GM21723 (cell line): ENCODE measurements at regions not wholly inside any gene's neighbourhood (a gene's known extent, or its start where the extent isn't known, plus 50 kb on each side); places are given as distances from the start of the nearest gene placed in this dataset.

Experiments
- ATAC-seq: cut with Tn5 transposase; IDR thresholded peaks from one replicate; pipeline ENCODE4 v1.9.1; 2021; ENCODE audit warnings: mild to moderate bottlenecking, moderate library complexity; ENCODE audit not compliant: unreplicated experiment

DNA sequence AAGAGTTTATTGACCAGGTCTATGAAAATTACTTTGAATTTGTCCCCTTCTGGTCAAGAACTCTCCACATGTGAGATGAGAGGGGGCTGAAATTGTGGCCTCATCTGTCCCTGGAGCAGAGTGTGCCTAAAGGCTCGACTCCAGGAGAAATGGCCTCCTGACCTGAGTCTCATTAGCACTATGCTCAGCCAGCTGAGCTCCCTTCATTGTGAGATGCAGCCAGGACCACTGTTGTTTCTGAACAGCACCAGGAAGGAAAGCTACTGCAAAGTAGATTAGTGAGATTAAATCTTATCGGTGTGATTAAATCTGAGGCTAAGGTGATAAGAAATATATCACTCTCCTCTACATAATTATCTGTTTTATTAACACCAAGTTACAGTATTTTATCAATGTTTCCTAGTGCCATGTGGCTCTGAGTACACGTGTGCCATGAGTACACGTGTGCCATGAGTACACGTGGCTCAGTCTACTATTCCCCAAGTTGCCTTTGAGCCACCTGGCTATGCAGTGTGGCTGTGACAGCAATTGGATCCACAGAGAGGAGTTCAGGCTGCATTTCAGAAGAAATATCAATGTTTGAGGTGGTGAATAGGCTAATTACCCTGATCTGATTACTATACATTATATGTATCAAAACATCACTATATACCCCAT, 126.9 kb downstream of the IPMK start:
- ATAC-seq: no peak

GRCh38 chr10:58140054-58140453, 127.6 kb downstream of the IPMK start:
- ATAC-seq: no peak

GRCh38 chr10:58137813-58138212, 129.9 kb downstream of the IPMK start:
- no peak for ATAC-seq

DNA sequence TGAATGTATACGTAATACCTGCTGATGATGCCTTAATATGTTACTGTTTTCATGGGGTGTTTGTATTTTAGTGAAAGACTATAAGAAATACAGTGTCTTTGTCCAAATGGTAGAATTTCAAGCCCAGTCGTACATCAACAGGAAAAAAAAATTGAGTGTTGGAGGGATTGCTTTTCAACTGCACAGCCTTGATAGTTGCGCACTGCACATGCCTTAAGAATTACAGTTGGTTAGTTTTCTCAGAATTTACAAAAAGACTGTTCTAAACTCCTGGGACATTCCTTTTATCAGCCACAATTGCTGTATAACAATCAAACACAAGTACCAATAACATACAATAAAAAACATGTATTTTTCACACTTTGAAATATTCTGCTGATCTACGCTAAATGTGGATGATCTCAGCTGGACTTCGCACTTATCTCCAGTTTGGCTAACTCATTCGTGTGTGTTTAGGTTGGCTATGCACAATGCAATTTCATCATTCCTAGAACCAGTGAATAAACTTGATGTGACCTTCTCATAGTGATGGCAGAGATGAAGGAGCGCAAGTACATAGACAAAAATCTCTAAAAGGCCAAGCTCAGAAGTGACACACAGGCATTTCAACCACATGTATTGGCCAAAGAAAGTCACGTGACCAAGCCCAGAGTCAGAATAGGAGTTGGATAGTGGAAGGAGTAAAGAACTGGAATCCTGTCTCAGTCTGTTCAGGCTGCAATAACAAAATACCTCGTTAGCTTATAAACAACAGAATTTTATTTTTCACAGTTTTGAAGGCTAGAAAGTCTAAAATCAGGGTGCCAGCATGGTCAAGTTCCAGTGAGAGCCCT, 152.3 kb downstream of the IPMK start:
- no peak for ATAC-seq

DNA sequence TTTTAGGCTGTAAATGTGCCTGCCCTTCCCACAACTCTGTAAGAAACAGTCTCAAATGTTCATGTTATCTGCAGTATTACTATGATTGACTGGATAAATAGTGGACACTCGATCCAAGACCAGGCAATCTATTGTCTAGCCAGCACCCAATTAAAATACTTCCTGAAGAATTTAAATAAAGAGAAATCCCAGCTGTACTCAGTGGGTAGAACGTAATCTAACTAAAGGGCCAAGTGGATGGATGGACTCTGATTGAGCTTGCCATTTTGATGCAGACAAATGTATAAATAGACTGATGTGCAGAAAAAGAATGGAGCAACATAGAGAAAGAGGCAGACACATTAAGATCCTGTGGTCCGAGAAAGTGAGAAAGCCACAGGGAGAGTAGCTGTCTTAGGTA, 158.0 kb downstream of the IPMK start:
- ATAC-seq: no peak

DNA sequence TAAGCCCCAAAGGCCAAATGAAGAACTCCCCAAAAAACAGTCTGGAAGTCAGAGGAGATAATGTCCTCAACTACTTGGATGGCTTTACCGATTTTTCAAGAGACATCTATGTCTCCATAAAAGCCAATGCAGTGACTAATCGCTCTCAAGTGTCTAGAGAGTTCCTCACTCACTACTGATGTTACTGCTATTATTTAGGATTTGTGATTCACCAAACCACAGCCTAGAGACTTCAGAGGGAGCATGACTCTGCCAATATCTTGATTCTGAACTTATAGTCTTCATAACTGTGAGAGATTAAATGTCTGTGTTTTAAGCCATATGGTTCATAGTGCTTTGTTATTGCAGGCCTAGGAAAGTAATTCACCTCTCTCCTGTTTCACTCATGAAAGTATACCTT, 160.2 kb downstream of the IPMK start:
- no peak for ATAC-seq

- no peak for ATAC-seq
Observed at GRCh38 chr10:58106211-58107035, 161.3 kb downstream of the IPMK start.

DNA sequence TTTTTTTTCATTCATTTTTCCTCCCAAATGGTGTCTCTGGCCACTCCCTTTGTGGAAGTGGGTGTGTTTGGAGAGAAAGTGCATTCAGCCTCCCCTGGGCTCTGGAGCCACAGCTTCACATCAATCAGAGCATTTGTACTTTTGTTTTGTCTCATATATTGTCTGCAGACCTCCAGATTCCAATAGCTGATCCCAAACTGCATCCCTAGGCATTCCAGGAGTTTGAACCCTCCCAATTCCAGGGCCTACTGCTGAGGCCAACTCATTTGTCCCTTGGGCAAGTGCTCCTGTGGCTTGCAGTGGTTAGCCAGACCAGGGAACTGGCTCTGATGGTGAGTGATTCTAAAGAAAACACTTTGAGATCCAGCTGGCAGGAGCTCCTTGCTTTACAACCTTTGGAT, 163.3 kb downstream of the IPMK start:
- ATAC-seq: no peak

GRCh38 chr10:58102897-58103296, 164.8 kb downstream of the IPMK start:
- no peak for ATAC-seq

DNA sequence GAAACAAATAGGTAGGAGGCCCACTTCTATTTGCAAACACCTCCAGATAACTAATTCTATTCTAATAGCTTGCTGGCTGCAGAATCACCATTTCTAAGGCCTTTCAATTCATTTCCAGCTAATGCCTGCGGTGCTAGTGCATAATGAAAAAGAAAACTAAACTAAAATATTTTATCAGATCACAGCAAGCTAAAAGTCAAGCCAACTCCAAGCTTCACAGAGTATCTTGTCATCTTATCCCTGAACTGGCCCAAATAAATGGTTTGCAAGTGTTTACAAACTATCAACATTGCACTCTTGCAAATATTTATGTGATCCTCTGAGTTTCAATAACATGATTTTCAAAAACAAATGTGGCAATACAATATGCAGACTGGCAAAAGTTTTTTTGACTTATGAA, 166.0 kb downstream of the IPMK start:
- ATAC-seq: no peak

GRCh38 chr10:58094985-58095718, 172.5 kb downstream of the IPMK start:
- no peak for ATAC-seq

DNA sequence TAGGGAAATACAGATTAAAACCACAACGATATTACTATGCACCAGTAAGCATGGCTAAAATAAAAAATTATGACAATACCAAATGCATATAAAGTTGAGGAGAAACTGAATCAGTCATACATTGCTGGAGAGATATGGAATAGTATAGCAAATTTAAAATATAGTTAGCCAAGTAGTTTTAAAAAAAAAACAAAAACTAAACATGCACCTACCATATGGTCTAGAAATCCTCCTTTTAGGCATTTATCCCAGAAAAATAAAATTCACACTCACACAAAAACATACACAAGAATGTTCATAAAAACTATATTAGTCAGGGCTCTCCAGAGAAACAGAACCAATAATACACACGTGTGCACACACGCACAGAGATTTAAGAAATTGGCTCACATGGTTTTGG, 175.8 kb downstream of the IPMK start:
- ATAC-seq: no peak

- no peak for ATAC-seq
Observed at GRCh38 chr10:58089739-58090138, 178.0 kb downstream of the IPMK start.

GRCh38 chr10:58087896-58088295, 179.8 kb downstream of the IPMK start:
- ATAC-seq: no peak

DNA sequence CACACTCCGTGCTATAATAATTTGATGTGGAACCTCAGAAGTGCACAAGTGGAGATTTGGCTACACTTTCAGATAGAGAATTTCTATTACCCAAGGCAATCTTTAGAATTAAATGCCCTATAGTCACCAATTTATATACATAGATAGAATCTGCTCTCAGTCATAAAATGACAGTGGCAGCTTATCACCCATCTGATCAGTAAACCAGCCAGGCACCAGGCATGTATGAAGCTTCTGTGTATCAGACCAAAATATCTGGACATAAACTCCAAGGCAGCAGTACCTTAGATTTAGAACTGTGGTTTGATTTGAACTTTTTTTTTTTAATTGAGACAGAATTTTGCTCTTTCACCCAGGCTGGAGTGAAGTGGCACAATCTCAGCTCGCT, 180.9 kb downstream of the IPMK start:
- ATAC-seq: no peak

GRCh38 chr10:58086144-58086762, 181.4 kb downstream of the IPMK start:
- no peak for ATAC-seq

DNA sequence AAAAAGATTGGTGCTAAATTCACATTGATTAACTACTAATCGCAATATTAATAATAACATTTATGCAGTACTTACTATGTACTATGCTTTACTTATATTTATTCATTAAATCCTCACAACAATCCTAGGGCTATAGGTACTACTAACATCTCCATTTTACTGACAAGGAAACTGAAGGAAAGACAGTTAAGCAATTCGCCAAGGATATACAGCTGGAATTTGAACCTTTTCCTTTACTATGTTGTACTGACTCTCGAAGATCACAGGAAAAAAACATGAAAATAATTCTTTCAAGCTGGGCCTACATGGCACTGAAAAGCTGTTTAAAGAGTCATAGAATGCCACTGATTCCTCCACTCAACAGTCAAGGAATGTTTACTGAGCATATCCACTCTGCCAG, 185.4 kb downstream of the IPMK start:
- no peak for ATAC-seq

GRCh38 chr10:58081353-58081752, 186.3 kb downstream of the IPMK start:
- ATAC-seq: no peak

GRCh38 chr10:58079461-58079860, 188.2 kb downstream of the IPMK start:
- ATAC-seq: no peak

DNA sequence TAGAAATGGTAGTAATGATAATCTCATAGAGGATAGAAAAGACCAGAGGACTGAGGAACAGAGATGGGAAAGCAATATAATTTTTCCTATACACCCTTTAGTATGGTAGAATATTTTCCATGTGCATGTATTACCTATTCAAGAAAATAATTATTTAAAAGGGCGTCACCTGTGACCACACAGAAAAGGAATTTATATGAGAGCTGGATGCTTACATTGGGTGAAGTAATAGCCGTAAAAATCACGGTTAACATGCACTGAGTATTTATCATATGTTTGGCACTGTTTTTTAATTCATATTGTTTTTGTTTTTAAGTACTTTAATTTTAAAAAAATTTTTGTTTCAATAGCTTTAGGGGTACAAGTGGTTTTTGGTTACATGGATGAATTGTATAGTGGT, 195.1 kb downstream of the IPMK start:
- no peak for ATAC-seq

GRCh38 chr10:58070956-58071355, 196.7 kb downstream of the IPMK start:
- ATAC-seq: no peak
